GM12875 (cell line): ENCODE measurements at regions not wholly inside any gene's neighbourhood (a gene's known extent, or its start where the extent isn't known, plus 50 kb on each side); places are given as distances from the start of the nearest gene placed in this dataset.

Experiments used
- H3K4me3 ChIP-seq: one replicate; pipeline ENCODE4 v1.5.1; 2011; ENCODE audit warnings: low read depth, low read length, control low read depth
- TF ChIP-seq, protein P1 (sequence below): IDR thresholded peaks from 2 replicates; pipeline ENCODE4 v1.5.1; 2011; ENCODE audit warnings: low read depth, mild to moderate bottlenecking, control low read depth, inconsistent platforms, low read length, moderate library complexity, borderline replicate concordance; ENCODE audit not compliant: insufficient read depth

DNA sequence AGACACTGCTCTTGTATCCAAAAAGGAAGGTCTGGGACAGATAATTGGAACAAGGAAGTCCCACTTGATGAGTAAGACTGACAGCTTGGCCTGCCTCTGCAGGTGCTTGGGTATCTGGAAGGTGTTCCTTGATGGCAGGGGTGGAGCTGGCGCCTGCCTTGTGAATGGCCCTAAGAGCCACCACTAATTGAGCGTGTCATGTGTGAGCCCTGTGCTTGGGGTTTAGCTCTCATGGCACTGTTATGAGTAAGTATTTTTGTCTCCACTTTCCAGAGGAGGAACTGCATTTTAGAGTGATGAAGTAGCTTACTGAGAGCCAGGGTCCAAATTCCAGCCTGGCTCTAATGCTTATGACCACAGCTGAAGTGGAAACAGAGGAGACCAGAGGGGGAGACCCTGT is 71.2 kb upstream of the NECTIN1 start:
- no peak overlapping the region for H3K4me3 ChIP-seq
- TF ChIP-seq, protein P1, sequence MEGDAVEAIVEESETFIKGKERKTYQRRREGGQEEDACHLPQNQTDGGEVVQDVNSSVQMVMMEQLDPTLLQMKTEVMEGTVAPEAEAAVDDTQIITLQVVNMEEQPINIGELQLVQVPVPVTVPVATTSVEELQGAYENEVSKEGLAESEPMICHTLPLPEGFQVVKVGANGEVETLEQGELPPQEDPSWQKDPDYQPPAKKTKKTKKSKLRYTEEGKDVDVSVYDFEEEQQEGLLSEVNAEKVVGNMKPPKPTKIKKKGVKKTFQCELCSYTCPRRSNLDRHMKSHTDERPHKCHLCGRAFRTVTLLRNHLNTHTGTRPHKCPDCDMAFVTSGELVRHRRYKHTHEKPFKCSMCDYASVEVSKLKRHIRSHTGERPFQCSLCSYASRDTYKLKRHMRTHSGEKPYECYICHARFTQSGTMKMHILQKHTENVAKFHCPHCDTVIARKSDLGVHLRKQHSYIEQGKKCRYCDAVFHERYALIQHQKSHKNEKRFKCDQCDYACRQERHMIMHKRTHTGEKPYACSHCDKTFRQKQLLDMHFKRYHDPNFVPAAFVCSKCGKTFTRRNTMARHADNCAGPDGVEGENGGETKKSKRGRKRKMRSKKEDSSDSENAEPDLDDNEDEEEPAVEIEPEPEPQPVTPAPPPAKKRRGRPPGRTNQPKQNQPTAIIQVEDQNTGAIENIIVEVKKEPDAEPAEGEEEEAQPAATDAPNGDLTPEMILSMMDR = no peak

DNA sequence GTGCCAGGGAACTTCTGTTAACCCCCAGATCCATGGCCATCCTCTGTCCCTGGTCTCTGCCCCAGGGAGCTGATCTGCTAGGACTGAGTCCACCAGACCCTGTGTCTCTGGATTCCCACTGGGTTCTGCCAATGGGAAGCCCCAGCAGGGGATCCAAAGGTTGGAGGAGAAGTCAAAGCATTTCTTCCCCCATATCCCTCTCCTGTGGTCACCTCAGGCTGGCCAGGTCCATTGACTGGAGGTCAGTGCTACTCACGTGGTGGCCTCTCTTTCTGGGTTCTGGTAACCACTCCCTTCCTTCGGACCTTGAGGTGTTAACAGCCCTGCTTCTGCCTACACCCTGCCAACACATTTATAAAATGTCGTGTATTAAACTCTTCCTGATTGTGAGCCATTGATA is 69.7 kb upstream of the NECTIN1 start:
- no peak overlapping the region for H3K4me3 ChIP-seq
- TF ChIP-seq, protein P1 = no peak

DNA sequence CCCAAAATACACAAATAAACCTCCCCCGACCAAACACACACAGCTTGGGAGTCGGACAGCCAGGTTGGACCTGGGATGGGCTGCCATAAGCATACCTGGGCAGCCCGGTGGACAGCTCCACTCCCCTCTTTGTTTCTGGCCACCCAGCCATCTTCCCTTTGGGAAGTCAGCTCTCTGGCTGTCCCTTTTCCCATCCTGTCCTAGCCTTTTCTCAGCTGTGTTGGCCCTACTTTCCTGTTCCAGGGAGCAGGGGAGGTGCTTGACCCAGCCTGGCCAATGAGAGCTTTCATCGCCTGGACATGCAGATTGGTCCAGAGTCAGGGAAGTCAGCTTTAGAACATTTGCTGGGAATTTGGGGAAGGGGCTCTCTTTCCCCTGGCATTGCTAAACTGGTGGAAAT is 68.7 kb upstream of the NECTIN1 start:
- TF ChIP-seq, protein P1 = no peak
- H3K4me3 ChIP-seq = no peak overlapping the region

DNA sequence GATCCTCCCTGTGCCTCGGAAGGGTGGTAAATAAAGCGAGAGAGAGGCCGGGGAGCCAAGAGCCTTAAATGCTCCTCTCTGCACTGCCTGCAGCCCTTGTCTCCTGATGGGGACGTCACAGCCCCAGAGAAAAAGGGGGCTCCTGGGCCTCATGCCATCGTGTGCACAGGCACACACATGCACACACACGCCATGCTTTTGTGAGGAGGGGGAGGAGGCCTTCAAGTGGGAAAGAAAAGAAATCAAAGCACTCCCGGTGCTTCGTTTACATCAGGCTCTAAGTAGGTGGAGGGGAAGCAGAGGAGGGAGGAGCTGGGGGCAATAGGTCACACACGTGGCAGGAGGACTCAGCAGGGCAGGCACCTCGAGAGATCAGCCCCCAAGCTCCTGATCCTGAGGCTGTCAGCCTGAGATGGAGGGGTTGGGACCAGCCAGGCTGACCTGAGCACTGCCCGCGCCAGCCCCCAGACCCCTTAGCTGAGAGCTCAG is 68.2 kb upstream of the NECTIN1 start:
- no peak overlapping the region for H3K4me3 ChIP-seq
- TF ChIP-seq, protein P1 = no peak

DNA sequence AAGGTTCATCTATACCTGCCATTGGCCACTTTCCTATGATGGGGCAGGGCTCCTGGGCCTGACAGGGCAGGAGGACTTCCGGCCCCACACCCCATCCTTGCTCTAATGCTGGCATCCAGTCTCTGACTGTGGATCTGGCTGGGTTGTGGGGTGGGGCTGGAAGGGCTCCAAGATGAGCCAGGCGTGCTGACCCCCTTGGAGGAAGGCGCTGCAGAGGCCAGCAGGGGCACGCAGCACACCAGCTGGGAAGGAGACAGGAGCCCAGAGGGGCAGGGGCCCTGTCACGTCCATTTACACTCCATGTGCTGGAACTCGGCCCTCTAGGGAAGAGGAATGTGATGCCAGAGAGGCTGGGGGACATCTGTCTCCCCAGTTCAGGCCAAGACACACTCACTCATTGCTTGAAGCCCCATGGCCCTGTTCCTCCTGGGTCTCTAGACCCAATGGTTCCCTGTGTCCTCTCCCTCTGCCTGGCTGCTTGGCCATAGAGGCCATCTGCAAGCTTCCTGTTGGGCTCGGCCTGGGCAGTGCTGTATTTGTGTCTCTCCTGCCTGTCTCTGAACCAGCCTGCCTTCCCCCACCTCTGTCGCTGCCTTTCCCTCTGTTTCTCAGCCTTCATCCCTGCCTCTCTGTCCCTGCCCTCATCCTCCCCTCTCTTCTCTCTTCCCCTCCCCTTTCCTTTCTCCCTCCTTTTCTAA is 67.5 kb upstream of the NECTIN1 start:
- H3K4me3 ChIP-seq = no peak overlapping the region
- TF ChIP-seq, protein P1 = no peak

DNA sequence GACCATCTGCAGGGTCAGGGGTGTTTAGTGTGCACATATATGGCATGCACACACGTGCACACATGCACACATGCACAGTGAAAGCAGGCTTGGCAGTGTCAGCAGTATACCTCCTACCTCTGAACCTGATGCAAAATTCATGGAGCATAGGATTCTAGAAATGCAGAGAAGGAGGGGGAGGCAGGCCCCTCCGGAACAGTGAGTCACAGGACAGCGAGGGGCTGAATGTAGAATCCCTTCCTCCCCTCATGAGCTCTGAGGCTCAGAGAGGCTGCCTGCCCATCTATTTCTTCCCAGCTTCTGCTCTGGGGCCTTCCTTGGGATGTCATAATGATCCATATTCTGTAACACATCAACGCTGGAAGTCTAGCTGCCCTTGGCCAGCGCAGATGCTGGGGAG is 66.7 kb upstream of the NECTIN1 start:
- H3K4me3 ChIP-seq = no peak overlapping the region
- TF ChIP-seq, protein P1 = no peak

DNA sequence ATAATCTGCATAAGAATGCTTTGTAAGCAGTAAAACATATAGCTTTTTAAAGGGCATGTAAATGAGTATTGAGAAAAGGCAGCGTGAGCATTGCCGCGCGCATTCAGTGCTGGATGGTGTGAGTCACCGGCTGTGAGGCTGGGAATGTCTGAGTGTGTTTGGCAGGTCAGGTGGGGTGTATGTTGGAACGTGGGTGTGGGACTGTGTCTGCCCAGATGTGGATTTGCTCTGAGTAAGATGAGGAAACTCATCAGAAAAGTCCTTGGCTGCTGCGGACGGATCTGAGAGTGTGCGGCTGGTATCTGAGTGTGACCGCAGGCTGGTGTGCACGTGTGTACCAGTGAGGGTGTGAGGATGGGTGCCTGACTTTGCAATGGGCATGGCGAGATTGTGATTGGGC is 66.2 kb upstream of the NECTIN1 start:
- TF ChIP-seq, protein P1 = no peak
- no peak overlapping the region for H3K4me3 ChIP-seq
